PC-9 (cell line): ENCODE measurements at regions not wholly inside any gene's neighbourhood (a gene's known extent, or its start where the extent isn't known, plus 50 kb on each side); places are given as distances from the start of the nearest gene placed in this dataset.
A peak's percentile ranks its signal among the peaks of the same experiment; 100 is the strongest.

Experiments used
- BruUV-seq: library from RNA; stranded (reverse); fragments of 400-500 nt; replicated peaks from 2 replicates; lab custom pipeline; 2021; lab: Mats Ljungman, UMichigan
- CTCF ChIA-PET: fragments of 300-600 bp; sonication (Branson Sonifier 250); formaldehyde crosslinking; loops from one replicate; lab custom pipeline; 2022; ENCODE audit warnings: antibody characterized with exemption; lab: Charles Lee
- POLR2A ChIA-PET: fragments of 300-600 bp; sonication (Branson Sonifier 250); formaldehyde crosslinking; loops from one replicate; lab custom pipeline; 2022; ENCODE audit warnings: antibody characterized with exemption; ENCODE audit not compliant: unreplicated experiment; lab: Charles Lee
- DNase-seq, 2 experiments: peaks; one replicate each; pipeline versions ENCODE4 v3.0.0 to v3.0.0-alpha.2; 2015 to 2022; ENCODE audit warnings: mixed read lengths in 1 of 2
- H2AFZ ChIP-seq: fragments of 200-600 bp; sonication (generic); 2 replicates; pipeline ENCODE4 v1.8.1; 2017; ENCODE audit warnings: antibody characterized with exemption
- H3F3A ChIP-seq: fragments of 200-600 bp; sonication (generic); 2 replicates; pipeline ENCODE4 v1.8.1; 2017; ENCODE audit warnings: antibody characterized with exemption, mild to moderate bottlenecking, low read depth; ENCODE audit not compliant: insufficient read depth
- H3K27ac ChIP-seq: fragments of 200-600 bp; sonication (generic); 2 replicates; pipeline ENCODE4 v1.6.1; 2016; ENCODE audit warnings: mixed run types
- H3K27me3 ChIP-seq: fragments of 200-600 bp; sonication (generic); 2 replicates; pipeline ENCODE4 v1.6.1; 2016; ENCODE audit warnings: low read depth, mixed run types; ENCODE audit not compliant: insufficient read depth
- H3K36me3 ChIP-seq: fragments of 200-600 bp; sonication (generic); 2 replicates; pipeline ENCODE4 v1.6.1; 2016; ENCODE audit warnings: low read depth, mixed run types
- H3K4me1 ChIP-seq: fragments of 200-600 bp; sonication (generic); replicated peaks from 2 replicates; pipeline ENCODE4 v1.6.1; 2016; ENCODE audit warnings: mixed run types; ENCODE audit not compliant: insufficient read depth
- H3K4me2 ChIP-seq: fragments of 200-600 bp; sonication (generic); 2 replicates; pipeline ENCODE4 v1.6.1; 2017; ENCODE audit warnings: mixed run types
- H3K4me3 ChIP-seq: fragments of 200-600 bp; sonication (generic); 2 replicates; pipeline ENCODE4 v1.6.1; 2016; ENCODE audit warnings: mixed run types
- H3K79me2 ChIP-seq: fragments of 200-600 bp; sonication (generic); 2 replicates; pipeline ENCODE4 v1.6.1; 2017; ENCODE audit warnings: low read depth, mixed run types
- H3K9me2 ChIP-seq: fragments of 200-600 bp; sonication (generic); 2 replicates; pipeline ENCODE4 v1.8.1; 2017; ENCODE audit warnings: mild to moderate bottlenecking; ENCODE audit not compliant: insufficient read depth
- H3K9me3 ChIP-seq: fragments of 200-600 bp; sonication (generic); 2 replicates; pipeline ENCODE4 v1.8.1; 2016; ENCODE audit warnings: low read depth; ENCODE audit not compliant: insufficient read depth
- H4K20me1 ChIP-seq: fragments of 200-600 bp; sonication (generic); 2 replicates; pipeline ENCODE4 v1.8.1; 2017; ENCODE audit not compliant: insufficient read depth
- CTCF ChIP-seq: fragments of 200-600 bp; sonication (generic); conservative IDR thresholded peaks from 2 replicates; pipeline ENCODE4 v1.6.1; 2017; ENCODE audit warnings: mixed run types, antibody characterized with exemption, mild to moderate bottlenecking, moderate library complexity
- EZH2 ChIP-seq: fragments of 200-600 bp; sonication (generic); IDR thresholded peaks from 2 replicates; pipeline ENCODE4 v1.8.0; 2017; ENCODE audit warnings: antibody characterized with exemption, low read depth
- intact Hi-C: fragments of 100-400 bp; cut with micrococcal nuclease; formaldehyde crosslinking; loops from one replicate; pipeline ENCODE4 v1.10.0; 2022; ENCODE audit not compliant: unreplicated experiment

GRCh38 chr9:19926774-19927173, 137.9 kb upstream of the SLC24A2 start:
- CTCF ChIA-PET = no interaction called here
- Histone ChIP-seq H2AFZ (no peak overlapping the region), H3K4me3 (no peak overlapping the region), H3K36me3 (no peaks in the 10 kb centered on the region), H3K4me1 (no peaks in the 10 kb centered on the region), H3K9me3 (no peaks in the 10 kb centered on the region), H3K4me2 (no peak overlapping the region), H3K27ac (no peak overlapping the region), H3K79me2 (no peaks in the 10 kb centered on the region), H4K20me1 (no peaks in the 10 kb centered on the region), H3K9me2 (no peaks in the 10 kb centered on the region), H3F3A (no peaks in the 10 kb centered on the region), H3K27me3 (no peaks in the 10 kb centered on the region)
- no TSS peak for BruUV-seq
- intact Hi-C loops = loop anchor here (1.0 to 10.0 kb wide), 5 partner anchors 432 to 1876 kb away; partner anchors contain the start of gene MTAP
- DNase-seq = no peak
- no peak for TF ChIP-seq EZH2
- TF ChIP-seq CTCF = no peak
- POLR2A ChIA-PET = no interaction called here

GRCh38 chr9:19925674-19926503, 137.1 kb upstream of the SLC24A2 start:
- Histone ChIP-seq H2AFZ (no peak overlapping the region), H3K4me3 (no peak overlapping the region), H3K79me2 (no peaks in the 10 kb centered on the region), H3K27me3 (no peaks in the 10 kb centered on the region), H3K9me2 (no peaks in the 10 kb centered on the region), H3K36me3 (no peaks in the 10 kb centered on the region), H3F3A (no peaks in the 10 kb centered on the region), H3K4me2 (peak overlapping the region; percentile 34), H3K4me1 (no peaks in the 10 kb centered on the region), H3K9me3 (no peaks in the 10 kb centered on the region), H3K27ac (no peak overlapping the region), H4K20me1 (no peaks in the 10 kb centered on the region)
- POLR2A ChIA-PET = no interaction called here
- TF ChIP-seq EZH2 (no peak), CTCF (peak; percentile 90)
- CTCF ChIA-PET = no interaction called here
- intact Hi-C loops = loop anchor here (1.0 to 10.0 kb wide), 5 partner anchors 431 to 1876 kb away; partner anchors contain the start of gene MTAP
- peak; percentile 40 to 58 for DNase-seq
- BruUV-seq = no TSS peak

- Histone ChIP-seq H3K27ac (no peak overlapping the region), H3K4me1 (no peaks in the 10 kb centered on the region), H3K9me2 (no peaks in the 10 kb centered on the region), H3K9me3 (no peaks in the 10 kb centered on the region), H3F3A (no peaks in the 10 kb centered on the region), H3K4me2 (no peak overlapping the region), H3K4me3 (no peak overlapping the region), H3K27me3 (peaks cover 7% of the 10 kb centered on the region; the same call in 1 of the 2 replicates), H3K79me2 (no peaks in the 10 kb centered on the region), H4K20me1 (no peaks in the 10 kb centered on the region), H3K36me3 (no peaks in the 10 kb centered on the region), H2AFZ (no peak overlapping the region)
- BruUV-seq = no TSS peak
- ChIA-PET CTCF (no interaction called here), POLR2A (no interaction called here)
- TF ChIP-seq EZH2 = no peak
- no peak for TF ChIP-seq CTCF
- intact Hi-C loops = loop anchor here (10.0 kb wide), 1 partner anchor 429 kb away; no protein-coding TSS in a partner anchor
- no peak for DNase-seq
Observed at GRCh38 chr9:19924080-19924479, 135.2 kb upstream of the SLC24A2 start.
